ENCODE measurements at regions not wholly inside any gene's neighbourhood (a gene's known extent, or its start where the extent isn't known, plus 50 kb on each side); places are given as distances from the start of the nearest gene placed in this dataset.
A peak's percentile ranks its signal among the peaks of the same experiment; 100 is the strongest.
"Not testable (repeated sequence)": the region's sequence is repeated elsewhere in the genome, so short reads cannot be mapped to it uniquely, and the experiment has no call there.

DNA sequence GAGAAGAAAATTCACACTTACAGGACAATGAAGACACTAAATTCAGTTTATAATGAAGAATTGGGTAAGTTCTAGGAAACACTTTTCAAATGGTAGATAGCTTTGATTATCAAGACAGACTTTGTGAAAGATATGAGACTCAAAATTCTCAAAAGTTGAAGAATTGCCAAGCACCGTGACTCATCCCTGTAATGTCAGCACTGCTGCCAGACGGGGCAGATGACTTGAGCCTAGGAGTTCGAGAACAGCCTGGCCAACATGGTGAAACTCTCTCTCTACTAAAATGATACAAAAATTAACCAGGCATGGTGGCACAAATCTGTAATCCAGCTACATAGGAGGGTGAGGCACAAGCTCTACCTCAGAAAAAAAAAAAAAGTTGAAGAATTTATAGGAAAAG lies 1820.1 kb upstream of the LRRTM1 start:
- DNase-seq (ENCODE audit: low spot score), result no peak

DNA sequence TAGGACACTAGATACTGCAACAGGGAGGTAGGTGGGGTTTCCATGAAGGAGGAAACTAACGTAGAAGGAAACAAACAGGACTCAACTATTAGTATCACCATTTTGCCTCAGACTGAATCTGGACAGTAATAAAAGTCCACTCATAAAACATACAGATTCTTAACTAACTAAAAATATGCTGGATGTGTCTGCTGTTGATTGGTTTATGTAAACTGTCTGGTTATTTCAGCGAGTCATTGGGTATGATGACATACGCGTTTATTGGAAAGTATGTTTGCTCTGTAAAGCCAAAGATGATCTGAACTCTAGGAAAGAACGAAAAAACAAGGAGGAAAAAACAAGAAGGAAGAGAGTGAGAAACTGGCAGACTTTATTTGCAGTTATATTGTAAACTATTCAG lies 1816.1 kb upstream of the LRRTM1 start:
- no peak for DNase-seq (ENCODE audit: low spot score)

DNA sequence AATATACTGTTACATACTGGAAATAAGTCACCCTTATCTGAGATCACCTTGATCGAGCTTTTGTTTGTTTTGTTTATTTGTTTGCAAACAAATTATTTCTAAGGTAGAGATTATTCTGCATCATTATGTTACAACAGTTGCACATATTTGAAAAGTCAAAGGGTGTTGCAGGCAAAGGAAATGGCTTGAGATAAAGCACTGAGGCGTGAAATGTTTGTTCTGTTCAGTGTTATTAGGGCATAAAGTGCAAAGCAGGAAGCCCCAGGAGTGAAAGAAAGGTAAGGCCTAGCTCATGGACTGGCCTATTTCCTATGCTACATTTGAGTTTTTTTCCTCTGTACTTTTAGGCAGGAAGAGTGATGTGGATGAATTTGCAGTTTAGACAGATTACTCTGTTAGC lies 1815.6 kb upstream of the LRRTM1 start:
- no peak for DNase-seq (ENCODE audit: low spot score)

DNA sequence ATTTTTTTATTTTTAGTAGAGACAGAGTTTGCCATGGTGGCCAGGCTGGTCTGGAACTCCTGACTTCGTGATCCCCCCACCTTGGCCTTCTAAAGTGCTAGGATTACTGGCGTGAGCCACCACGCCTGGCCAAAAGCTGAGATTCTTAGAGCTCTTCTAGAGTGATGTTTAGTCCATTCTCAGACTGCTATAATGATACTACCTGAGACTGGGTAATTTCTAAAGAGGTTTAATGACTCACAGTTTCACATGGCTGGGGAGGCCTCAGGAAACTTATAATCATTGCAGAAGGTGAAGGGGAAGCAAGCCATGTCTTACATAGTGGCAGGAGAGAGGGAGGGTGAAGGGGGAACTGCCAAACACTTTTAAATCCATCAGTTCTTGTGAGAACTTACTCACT lies 1804.9 kb upstream of the LRRTM1 start:
- DNase-seq (ENCODE audit: low spot score), result no peak

DNA sequence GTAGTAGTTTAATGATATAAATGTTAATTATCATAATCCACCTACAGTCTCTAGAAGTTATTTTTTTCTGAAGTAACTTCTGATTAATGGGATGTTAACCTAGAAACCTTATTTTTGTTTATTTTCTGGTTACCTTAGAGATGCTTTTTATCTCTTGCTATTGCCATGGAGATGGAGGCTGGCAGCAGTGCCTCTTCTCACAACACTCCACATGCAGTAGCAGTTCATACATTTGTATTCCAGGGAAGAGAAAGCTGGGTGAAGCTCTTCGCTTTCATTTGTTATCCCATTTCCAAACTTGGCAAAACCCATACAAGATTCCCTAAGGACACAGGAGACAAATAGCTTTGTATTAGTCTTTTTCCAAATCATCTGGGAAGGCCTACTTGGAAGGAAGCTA lies 1794.1 kb upstream of the LRRTM1 start:
- peak; percentile 24 for DNase-seq (ENCODE audit: low spot score)

DNA sequence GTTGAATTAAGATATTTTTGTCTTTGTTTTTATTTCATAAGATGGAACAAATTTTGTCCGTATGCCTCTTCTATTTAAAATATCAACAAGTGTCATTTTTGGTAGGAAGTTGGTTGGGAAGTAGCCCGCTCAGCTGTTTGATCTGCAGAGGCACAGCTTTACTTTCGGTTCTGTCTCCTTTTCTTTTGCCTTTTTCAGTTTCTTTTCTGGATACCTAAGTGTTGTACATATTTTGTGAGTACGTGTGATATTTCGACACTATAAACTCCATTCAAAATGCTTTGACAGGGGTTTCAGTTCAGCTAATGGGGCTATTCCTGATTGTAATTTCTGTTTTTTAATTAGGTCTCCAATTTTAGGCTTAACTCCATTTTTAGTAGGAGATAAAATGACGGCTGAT lies 1785.0 kb upstream of the LRRTM1 start:
- DNase-seq (ENCODE audit: low spot score), result no peak

DNA sequence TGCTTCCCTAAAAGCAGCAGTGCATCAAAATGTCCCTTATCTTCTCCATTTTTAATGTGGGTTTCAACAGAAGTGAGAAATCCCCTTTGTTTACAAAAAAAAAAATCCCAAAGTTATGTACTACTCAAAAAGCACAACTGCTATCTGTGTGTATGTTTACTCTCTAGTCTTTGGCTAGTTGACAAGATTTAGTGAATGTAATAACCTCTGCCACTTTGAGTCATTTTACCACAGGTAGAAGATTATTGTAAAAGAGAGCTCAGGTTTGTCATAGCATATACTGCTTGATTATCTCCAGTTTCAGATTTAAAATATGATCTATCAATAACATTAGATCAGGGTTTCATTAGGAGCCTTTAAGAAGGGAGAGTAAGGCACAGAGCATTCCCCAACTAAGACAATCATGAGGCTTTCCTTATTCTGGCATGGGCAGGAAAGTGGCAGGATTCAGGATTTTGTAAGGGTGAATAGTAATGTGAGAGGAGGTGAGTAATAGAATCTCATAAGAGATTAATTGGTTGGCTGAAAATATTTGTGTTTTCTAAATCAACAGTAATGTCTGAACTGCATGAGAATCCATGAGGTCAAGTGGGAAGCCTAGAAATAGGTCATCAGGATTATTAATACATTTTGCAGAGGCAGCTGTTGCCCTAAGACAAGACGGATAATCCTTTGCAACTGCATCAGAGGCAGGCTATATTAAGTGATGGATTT lies 1780.3 kb upstream of the LRRTM1 start:
- peak; percentile 9 for DNase-seq (ENCODE audit: low spot score)

DNA sequence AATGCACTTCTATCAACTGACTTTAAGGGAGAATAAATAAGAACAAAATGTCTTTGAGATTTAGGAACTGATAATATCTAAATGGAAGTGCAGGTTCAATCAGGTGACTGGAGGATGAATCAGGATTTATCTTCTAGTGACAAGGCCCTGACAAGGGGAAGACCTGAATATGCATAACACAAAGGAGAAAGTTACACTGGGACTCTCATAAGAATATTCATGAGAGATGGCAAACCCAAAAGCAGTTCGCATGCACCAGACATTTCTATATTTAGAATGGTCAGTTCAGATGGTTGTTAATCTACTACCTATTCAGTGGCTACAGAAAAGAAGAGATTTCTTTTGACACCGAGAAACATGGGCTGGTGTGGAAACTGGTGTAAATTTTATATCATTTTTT lies 1771.3 kb upstream of the LRRTM1 start:
- DNase-seq (ENCODE audit: low spot score), result no peak

DNA sequence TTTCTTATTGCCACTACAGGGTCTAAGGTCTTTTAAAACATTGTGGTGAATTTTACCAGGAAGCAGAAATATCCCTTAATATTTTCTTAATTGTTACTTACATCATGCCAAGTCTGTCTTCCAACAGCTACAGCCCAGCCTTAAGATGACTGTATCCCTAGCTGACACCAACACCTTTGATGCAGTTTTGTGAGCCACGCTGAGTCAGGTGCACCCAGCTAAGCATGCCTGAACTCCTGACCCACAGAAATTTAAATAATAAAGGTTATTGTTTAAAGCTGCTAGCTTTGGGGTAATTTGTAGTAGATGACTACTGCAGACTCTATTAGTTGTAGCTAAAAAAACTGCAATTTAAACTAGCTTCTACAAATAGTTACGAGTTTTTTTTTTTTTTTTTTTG lies 1757.9 kb upstream of the LRRTM1 start:
- no peak for DNase-seq (ENCODE audit: low spot score)

DNA sequence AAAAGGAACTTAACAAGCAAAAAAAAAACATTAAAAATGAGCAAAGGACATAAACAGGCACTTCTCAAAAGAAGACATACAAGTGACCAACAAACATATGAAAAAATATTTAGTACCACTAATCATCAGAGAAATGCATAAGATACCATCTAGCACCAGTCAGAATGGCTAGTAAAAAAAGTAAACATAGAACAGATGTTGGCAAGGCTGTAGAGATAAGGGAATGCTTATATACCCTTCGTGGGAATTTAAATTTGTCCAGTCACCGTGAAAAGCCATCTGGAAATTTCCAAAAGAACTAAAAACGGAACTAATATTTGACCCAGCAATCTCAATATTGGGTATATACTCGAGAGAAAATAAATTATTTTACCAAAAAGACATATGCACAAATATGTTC lies 1751.3 kb upstream of the LRRTM1 start:
- DNase-seq (ENCODE audit: low spot score), result no peak

DNA sequence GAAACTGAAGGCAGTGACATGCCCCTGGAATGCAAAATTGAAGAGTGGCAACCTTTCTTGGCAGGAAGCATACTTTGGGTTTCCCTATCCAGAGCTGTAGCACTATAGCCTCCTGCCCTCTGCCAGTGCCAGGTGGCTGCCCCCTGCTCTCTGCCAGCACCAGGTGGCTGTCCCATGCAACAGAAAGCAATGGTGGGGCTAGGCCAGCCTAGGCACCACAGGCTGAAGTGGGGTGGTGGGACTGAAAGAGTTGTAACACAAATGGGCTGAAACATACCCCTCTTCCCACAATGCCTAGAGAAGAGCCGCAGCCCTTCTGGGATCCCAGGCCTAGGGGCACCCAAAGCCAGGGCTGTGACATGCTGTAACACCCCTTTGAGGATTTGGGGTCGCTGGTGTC lies 1739.3 kb upstream of the LRRTM1 start:
- DNase-seq (ENCODE audit: low spot score), result no peak

DNA sequence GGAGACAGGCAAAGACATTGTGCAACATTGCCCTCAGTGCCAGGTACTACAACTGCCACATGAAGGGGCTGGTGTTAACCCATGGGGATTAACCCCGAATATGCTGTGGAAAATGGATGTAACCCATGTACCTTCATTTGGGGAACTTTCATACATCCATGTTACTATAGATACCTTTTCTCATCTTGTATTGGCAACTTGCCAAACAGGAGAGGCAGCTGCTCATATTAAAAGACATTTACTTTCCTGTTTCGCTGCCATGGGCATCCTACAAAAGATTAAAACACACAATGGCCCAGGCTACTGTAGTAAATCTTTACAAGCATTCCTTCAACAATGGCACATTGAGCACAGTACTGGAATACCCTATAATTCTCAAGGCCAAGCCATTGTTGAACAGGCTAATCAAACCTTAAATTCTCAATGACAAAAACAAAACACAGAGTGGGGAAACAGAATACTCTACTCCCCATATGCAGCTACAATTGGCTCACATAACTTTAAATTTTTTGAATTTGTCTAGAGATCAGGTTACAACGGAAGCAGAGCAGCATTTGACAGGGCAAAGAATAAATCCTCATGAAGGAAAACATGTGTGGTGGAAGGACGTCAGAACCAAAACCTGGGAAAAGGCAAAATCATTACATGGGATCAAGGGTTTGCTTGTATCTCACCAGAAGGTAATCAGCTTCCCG lies 1723.5 kb upstream of the LRRTM1 start:
- no peak for DNase-seq (ENCODE audit: low spot score)

DNA sequence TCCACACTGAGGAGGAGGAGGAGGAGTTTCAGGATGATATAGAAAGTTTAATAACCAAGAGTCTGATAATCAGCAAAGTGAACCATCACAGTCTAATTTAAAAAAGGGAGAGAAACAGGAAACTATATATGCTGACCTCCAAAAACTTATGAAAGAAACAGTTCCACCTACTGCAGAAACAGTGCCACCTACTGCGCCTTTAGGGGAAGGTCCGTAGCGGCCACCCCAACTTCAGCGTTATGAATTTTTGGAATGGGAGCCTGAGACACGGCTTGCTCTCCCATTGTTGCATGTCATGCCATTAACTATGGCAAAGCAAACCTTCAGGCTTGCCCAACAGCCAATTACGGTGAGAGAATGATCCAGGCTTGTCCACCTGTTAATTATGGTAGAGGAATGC lies 1719.2 kb upstream of the LRRTM1 start:
- DNase-seq (ENCODE audit: low spot score), result no peak

DNA sequence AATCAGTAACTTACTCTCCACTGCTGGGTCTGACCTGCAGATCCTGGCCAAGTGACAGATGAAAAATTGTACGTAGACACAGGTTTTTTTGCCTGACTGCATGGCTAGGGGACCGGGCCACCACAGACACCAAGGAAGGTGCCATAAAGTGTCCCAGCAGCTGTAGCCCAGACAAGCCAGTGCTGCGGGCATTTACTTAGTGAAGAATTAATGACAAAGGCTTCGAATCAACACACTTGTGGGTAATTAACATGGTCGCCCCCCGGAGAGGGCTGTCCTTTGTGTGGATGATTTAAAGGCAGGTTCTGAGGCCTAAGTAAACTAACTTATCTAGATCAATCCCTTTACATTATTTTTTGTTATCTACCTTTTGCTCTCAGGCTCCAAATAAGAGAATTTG lies 1709.1 kb upstream of the LRRTM1 start:
- no peak for DNase-seq (ENCODE audit: low spot score)

DNA sequence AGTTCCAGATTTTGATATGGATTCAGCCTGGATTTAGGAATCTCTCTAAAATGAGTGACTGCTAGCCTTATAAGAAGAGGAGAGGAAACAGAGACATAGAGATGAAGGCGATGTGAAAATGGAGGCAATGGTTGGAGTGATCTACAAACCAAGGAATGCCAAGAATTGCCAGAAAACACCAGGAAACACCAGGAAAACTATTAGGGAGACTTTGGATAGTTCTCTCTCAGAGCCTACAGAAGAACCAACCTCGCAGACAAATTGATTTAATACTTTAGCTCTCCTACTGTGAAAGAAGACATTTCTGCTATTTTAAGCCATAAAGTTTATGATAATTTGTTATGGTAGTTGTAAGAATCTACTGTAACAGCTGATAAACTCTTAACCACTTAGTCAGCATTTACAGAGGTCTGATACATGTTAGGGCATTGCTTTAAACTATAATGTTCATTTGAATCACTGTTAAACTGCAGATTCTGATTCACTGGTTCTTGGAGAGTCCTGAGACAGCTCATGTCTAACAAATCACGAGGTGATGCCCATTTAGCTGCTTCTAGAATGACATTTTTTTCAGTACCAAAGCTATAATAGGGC lies 1702.6 kb upstream of the LRRTM1 start:
- DNase-seq (ENCODE audit: low spot score), result peak; percentile 7

DNA sequence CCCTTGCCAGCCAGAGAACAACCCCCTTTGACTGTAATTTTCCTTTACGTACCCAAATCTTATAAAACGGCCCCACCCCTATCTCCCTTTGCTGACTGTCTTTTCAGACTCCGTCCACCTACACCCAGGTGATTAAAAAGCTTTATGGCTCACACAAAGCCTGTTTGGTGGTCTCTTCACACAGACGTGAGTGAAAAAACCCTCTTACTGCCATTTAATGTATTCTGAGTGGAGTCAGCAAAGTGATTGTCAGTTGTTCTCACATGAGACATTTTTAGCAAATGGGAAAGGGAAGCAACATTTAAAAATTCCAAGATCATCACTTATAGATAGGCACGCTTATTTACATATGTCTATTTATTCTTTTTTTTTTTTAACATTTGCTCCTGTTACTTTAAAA lies 1701.3 kb upstream of the LRRTM1 start:
- DNase-seq (ENCODE audit: low spot score), result not testable (repeated sequence)

DNA sequence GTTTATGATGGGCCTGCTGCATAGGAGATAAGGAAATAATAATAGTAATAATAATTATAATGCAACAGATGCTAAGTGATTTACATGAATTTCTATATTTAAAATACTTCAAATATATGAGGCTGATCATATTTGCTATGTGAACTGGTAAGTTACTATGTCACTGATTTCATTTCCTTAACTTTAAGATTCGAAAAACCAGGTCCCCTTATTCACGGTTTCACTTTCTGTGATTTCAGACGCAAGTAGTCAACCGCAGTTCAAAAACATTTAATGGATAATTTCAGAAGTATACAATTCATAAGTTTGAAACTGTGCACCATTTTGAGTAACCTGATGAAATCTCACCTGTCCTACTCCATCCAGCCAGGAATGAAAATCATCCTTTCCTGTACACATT lies 1697.1 kb upstream of the LRRTM1 start:
- DNase-seq (ENCODE audit: low spot score), result no peak

DNA sequence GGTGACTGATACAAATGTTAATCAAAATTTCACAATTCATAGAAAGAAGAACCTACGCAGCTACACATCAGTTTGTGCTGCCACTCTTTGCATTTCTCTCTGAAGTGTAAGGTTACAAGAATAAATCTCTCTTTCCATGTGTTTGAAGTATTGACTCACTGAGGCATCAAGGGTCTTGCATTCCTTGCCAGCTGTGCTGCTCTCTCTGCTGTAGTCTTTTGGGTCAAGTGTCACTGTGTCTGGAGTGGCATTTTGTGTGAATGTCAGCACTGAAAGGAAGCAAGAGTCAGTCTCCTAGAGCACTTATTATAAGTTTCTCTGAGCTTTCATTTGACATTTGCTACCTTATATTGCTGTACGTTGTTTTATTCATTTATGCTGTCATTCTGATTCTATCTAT lies 1696.1 kb upstream of the LRRTM1 start:
- no peak for DNase-seq (ENCODE audit: low spot score)

DNA sequence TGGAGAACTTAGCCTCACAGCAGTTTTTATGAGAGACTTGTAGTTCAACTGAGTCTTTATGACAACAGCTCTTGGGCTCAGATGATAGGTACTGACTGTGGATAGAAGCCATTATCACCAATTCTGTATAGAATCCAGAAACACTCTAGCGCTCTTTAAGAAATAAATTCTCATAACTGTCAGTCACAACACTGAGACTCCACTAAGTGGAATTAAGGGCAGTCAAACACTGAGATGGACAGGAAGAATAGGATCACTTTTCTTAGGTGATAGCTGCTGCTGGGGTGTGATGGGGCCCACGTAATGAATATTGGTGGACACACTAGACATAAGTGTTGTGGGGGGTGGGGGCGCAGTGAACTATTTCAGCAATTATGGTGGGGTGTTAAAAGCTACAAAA lies 1691.8 kb upstream of the LRRTM1 start:
- no peak for DNase-seq (ENCODE audit: low spot score)

DNA sequence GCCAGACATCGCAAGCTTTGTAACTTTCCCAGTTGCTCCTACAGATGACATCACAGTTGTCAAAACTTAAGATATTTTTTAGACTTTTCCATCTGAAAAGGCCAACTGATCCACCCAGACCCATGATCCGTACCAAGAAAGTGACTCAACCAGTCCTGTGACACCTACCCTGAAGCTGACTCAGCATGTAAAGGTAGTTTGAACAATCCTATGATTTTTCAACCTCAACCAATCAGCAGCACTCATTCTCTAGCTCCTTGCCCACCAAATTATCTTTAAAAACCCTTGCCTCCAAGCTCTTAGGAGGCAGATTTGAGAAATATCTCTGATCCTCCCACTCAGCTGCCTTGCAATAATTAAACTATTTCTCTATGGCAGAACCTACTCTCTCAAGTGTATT lies 1686.7 kb upstream of the LRRTM1 start:
- no peak for DNase-seq (ENCODE audit: low spot score)

DNA sequence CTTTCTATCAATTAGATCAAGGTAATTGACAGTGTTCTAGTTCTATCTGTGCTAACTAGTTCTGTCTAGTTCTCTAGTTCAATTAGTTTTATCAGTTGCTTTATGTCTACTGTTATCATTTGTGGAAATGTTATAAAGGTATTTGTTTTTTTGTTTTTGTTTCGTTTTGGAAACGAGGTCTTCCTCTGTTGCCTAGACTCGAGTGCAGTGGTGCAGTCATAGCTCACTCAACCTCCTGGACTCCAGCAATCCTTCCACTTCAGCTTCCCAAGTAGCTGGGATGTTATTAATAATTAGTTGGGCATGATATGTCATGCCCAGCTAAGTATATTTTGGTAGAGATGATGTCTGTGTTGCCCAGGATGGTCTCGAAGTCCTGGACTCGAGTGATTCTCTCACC lies 1682.8 kb upstream of the LRRTM1 start:
- no peak for DNase-seq (ENCODE audit: low spot score)

DNA sequence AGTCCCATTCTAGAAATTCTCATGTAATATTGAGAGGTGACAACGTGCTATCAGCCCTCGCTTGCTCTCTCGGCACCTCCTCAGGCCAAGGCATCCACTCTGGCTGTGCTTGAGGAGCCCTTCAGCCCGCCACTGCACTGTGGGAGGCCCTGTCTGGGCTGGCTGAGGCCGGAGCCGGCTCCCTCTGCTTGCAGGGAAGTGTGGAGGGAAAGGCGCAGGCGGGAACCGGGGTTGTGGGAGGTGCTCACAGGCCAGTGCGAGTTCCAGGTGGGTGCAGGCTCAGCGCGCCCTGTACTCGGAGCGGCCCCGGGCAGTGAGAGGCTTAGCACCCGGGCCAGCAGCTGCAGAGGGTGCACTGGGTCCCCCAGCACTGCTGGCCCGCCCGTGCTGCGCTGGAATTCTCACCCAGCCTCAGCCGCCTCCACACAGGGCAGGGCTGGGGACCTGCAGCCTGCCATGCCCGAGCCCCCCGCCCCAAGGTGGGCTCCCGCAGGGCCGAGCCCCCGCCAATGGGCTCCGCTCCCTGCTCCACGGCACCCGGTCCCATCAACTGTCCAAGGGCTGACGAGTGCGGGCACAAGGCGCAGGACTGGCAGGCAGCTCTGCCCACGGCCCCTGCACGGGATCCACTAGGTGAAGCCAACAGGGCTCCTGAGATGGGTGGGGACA lies 1680.6 kb upstream of the LRRTM1 start:
- DNase-seq (ENCODE audit: low spot score), result no peak

DNA sequence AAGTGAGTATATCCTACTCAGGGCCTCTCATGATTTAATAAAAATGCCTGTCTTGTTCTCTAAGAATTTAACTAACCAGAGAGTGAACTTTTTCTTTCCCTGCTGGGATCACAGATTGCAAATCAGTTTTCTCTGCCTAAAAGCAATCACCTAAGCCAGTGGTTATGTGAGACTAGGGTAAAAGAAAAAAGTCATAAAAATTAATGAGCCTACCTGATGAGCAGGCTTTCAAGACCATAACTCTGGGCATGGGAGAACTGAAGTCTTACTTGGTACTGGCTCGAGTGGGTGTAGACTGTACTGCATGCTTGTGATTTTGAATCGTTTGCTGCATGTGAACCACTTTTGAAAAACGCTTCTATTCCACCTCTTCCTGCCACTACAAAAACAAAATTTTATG lies 1677.0 kb upstream of the LRRTM1 start:
- peak; percentile 11 for DNase-seq (ENCODE audit: low spot score)

All from umbilical cord (tissue), 1 donor.